NCI-H345 treated with DMSO at 0.1 percent for 48 hours (cell line): ENCODE measurements at regions not wholly inside any gene's neighbourhood (a gene's known extent, or its start where the extent isn't known, plus 50 kb on each side); places are given as distances from the start of the nearest gene placed in this dataset.
"Not testable (repeated sequence)": the region's sequence is repeated elsewhere in the genome, so short reads cannot be mapped to it uniquely, and the experiment has no call there.

Experiments used
- DNase-seq: peaks from one replicate; lab custom pipeline; 2025; ENCODE audit not compliant: unreplicated experiment; lab: John Stamatoyannopoulos, UW

DNA sequence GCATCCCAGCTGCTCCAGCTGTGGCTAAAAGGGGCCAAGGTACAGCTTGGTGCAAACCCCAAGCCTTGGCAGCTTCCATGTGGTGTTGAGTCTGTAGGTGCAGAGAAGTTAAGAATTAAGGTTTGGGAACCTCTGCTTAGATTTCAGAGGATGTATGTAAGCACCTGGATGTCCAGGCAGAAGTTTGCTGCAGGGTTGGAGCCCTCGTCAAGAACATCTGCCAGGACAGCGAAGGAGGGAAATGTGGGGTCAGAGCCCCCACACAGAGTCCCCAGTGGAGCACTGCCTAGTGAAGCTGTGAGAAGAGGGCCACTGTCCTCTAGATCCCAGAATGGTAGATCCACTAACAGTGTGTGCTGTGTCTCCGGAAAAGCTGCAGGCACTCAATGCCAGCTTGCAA lies 236.2 kb upstream of the ADRA1B start:
- DNase-seq, result no peak

DNA sequence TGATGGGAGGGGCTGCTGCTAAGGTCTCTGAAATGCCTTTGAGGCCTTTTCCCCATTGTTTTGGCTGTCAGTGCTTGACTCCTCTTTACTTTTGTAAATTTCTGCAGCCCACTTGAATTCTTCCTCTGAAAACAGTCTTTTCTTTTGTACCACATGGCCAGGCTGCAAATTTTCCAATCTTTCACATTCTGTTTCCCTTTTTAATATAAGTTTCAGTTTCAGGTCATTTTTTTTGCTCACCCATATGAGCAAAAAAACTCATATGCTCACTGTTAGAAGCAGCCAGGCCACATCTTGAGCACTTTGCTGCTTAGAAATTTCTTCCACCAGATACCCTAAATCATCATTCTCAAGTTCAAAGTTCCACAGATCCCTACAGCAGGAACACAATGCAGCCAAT lies 234.6 kb upstream of the ADRA1B start:
- DNase-seq, result no peak

DNA sequence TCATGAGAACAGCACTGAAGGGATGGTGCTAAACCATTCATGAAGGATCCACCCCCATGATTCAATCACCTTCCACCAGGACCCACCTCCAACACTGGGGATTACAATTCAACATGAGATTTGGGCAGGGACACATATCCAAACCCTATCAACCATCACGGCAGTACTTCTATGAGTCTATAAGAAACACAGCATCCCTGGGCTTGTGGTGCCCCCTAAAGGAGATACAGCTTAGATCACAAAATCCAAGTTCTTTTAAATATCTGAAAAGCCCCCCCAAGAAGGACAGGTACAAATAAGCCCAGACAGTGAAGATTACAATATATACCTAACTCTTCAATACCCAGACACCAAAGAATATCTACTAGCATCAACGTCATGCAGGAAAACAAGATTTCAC lies 233.7 kb upstream of the ADRA1B start:
- DNase-seq, result no peak

DNA sequence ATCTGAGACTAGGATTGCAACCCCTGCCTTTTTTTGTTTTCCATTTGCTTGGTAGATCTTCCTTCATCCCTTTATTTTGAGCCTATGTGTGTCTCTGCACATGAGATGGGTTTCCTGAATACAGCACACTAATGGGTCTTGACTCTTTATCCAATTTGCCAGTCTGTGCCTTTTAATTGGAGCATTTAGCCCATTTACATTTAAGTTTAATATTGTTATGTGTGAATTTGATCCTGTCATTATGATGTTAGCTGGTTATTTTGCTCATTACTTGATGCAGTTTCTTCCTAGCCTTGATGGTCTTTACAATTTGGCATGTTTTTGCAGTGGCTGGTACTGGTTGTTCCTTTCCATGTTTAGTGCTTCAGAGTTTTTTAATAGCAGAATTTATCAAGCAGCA lies 228.4 kb upstream of the ADRA1B start:
- DNase-seq, result not testable (repeated sequence)

DNA sequence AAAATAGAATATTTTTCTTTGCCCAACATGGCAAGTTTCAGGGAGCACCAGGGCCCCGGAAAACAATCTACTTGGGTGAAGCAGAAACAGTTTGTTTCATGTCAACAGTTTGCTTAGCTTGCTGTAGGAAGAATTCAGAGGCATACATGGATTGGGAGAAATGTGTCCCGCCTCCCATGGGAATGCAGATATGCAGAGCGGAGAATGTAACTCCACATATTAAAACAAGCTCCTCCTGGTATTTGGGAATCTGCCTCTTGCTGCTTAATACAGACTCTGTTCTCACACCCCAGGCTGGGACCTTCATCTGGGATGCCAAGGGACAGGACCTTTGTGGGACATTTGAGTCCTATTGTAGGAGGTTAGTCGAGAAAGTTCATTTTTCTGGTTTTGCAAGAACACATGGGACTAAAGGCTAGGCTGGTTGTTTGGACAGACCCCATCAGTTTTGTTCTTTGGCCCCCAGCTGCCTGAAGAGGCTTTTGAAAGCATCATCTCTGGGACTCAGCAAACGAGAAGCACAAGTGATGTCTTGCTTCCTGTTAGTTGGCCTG lies 220.5 kb upstream of the ADRA1B start:
- DNase-seq, result no peak

DNA sequence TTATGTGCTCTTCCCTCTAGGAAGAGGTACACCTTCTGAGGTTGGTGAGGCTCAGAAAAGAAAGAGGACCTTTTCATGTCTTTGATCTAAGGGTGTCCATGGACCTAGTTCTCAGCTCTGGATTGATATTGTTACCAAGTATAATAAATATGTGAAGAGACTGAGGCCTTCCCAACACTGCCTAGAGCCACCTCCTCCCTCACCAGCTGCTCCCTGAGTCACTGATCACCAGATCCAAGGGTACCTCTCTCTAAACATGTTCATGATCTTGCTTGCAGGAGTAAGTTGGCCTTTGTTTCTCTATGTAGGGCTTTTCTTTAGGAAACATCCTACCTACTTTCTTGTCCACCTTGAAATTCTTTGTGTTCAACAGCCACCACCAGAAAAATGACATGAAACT lies 218.8 kb upstream of the ADRA1B start:
- DNase-seq, result no peak

DNA sequence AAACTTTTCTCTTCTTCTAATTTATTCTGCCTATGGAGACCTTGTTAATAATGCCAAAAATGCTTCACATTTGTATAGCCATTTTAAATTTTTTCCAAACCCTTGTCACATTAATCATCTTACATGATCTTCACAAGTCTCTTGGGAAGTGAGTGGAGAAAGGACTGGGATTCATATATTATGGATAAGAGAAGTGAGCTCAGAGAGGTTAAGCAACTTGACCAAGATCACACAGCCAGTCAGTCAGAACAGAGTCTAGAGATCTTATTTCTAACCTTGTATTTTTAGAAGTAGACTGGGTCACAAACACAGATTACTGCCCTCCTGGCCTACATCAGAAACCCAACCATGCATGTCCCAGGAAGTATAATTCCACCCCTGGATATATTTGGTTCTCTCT lies 218.0 kb upstream of the ADRA1B start:
- no peak for DNase-seq

DNA sequence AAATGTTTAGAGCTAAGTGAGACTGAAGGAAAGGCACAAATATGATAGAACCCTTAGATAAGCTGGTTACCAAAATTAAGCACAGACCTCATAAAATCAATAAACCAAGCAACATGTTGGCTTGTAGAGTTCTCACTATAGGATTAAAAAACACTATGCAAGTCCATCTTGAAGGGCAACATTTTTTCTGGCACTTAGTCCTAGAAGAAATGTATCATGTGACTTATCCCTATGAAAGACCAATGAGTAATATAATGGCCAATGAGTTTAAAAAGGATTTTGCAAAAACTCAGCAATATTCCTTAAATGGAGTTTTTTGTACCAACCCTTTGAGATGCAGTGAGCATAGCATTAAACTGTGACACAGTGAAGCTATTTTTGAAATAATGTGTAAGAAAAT lies 216.3 kb upstream of the ADRA1B start:
- no peak for DNase-seq

DNA sequence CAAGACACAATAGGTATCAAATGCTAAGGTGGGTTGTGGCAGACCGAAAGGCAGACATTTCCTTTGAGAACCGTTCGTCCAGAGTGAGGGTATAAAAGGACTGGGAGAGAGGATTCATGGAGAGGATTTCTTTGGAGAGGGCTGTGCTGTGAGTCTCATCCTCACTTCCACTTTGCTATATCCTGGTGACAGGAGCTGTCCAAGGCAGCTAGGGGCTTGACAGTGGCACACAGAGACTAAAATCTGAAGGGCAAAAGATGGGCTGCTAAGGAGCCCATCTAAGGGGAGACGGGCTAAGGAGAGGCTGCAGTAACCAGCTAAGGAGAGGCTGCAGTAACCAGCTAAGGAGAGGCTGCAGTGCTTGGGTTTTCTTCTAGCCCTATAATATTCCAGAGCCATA lies 214.0 kb upstream of the ADRA1B start:
- DNase-seq, result no peak

DNA sequence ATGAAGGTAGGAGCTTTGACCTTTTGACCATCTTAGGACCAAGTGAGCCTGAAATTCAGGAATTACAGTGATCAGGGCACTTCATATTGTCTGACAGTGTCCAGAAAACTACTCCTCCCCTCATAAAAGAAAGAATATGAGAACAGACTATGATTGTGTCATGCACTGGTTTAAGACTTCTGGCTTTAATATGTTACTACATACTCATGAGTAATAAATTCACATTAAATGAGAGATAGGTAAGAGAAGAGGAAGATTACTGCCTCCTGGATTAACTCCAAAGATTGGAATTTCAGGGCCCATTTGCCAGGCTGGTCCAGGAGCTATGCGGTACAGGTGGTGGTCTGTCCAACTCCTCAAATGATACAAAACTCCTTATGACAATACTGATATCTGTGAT lies 213.5 kb upstream of the ADRA1B start:
- DNase-seq, result no peak

DNA sequence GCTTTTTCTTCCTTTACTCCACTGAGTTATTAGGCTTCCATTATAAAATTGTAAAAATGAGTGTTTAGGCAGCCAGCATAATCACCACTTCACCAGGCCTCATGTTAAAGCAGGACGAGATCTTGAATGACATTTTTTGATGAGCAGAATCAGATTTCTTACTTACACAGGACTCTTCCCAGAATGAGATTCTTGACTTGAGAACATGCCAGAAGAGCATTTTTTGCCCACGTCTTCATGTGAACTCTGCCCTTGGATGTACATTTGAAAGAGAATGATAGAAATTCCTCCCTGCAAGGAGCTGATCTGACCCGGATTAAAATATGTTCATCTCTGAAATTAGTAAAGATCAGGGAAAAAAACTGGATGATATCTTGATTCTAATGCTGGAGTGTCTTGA lies 212.1 kb upstream of the ADRA1B start:
- no peak for DNase-seq

DNA sequence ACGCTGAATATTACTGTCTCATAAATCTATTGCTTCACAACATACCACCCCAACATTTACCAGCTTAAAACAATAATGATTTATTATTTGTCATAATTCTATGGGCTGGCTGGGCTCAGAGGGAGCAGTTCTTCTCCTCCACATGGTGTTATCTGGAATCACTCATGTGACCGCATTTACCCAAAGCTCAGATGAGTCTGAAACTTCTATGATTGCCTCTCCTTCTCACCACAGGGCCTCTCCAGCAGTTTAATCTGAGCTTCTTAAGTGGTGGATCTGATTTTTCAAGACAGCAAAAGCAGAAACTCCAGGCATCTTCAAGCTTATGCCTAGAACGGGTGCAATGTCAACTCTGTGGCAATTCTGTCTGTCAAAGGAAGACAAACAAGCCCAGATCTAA lies 210.3 kb upstream of the ADRA1B start:
- DNase-seq, result no peak

DNA sequence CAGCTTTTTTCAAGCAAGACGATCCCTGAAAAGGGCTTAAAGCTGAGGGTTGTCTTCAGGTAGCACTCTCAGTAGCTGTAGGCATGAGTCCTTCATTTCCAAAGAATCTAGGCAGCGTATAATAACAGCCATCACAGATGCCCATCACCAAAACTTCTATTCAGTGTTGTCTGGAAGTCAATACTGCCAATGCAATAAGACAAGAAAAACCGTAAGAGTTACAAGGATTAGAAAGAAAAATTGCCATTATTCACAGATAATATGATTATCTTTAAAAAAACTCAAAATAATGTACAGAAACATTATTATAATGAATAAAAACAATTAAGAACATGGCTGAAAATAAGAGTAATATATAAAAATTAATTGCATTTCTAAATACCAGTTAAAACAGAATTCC lies 208.2 kb upstream of the ADRA1B start:
- no peak for DNase-seq

DNA sequence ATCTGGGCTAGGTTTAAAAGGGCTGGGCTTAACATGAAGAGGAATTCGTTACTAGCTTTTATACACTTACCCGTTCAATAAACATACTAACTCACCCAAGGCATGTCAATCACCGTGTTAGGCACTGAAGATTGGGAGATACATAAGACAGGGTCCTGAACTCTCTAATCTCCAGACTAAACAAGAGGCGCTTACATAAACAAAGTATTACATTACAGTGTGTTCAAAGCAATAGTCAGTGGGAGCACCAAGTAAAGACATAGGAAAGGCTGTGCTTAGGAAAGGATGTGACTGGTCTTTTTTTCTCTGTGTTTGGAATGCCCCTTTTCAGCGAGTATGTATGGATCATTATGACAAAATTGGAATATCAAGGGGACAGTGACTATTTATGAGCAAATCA lies 203.6 kb upstream of the ADRA1B start:
- no peak for DNase-seq

DNA sequence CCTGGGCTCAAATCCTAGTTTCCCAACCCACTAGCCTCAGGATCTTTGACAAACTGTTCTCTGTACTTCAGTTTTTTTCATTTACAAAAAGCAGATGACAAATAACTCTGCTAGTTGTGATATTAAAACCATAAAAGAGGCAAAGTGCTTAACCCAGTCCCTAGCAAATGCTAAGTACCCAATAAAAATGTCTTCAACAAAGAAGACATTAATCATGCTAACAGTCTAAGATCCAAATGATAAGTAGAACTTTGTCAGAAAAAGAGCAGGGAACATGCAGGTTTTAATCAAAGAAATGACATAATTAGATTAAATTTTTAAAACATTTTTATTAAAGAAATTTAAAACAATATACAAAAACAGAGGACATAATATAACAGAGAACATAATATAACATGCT lies 203.0 kb upstream of the ADRA1B start:
- no peak for DNase-seq

DNA sequence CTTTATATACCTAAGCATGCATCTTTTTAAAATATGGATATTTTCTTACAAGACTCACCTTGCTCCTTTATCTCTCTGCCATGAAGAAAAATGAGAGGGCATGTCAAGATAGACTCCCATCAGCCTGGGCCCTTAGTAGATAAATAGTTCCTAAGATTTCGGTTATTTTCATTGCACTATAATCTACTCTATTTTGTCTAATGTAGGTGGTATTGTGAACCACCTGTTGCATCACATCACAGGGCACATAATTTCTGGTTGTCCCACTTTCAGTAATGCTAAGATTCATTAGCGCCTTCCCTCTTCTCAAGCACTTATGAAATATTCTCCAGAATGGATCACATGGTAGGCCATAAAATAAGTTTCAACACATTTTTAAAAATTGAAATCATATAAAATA lies 202.5 kb upstream of the ADRA1B start:
- DNase-seq, result no peak

DNA sequence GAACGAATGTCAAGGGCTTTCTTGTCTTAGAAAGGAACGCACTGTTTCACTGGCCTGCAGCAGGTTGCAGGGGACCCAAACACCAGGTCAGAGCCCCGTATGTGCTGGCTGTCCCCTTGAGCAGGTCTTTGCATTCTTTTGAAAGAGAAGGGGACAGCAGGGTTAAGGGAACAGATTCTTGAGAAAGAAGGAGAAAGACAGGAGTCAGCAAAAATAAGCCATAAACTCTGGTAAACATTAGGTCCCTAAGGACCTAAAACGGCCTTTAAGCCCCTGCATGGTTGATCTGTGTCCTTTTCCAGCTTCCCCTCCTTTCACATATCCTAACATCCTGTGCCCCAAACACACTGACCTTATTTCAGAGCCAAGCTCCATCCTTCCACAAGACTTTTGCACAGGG lies 190.8 kb upstream of the ADRA1B start:
- no peak for DNase-seq

DNA sequence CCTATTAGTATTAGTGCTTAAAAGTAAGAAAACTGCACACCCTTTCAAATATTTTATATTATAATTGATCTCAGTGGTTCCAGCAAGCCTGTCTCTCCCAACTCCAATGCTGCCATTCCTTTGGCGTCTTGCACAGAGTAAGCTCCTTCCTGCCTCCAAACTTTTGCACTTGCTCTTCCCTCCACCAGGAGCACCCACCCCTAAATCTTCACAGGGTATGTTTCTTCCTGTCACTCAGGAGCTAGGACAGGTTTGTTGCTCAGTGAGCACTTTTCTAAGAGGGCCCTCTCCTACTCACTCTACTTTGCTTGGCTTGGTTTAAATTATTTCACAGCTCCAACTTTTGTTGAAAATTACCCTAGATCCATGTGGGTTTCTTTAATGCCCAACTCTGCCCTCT lies 189.1 kb upstream of the ADRA1B start:
- DNase-seq, result no peak

DNA sequence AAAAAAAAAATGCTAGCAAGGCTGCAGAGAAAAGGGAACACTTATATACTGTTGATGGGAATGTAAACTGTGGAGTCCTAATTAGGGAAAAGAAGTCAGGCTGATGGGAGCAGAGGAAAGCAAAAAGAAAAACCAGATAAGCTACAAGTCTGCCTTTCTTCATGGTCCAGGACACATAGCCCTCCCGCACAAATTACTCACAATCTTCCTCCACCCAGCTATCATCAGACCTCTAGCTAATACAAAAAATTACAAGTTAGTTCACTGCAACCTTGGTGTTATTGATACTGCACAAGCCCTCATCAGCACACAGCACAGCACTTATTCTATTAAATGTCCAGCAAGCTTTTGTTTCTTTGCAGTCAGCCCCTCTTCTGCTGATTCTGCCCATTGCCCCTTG lies 186.0 kb upstream of the ADRA1B start:
- DNase-seq, result no peak

DNA sequence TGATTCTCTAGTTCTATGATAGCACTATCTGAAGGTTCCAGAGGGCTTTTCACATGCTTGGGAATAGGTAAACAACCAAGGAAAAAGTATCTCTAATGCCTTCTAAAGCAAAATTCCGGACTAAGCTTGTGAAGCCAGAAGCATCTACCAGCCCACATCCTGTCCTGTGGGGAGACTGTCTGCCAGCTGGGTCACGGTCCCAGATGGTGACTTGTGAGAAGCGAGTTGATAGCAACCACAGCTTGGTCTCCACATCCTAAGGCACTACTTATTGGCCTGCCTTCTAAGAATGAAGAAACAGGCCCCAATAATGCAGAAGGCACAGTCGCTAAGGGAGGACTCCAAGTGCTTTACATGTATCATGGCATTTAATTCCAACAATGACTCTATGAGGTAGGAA lies 184.1 kb upstream of the ADRA1B start:
- no peak for DNase-seq

DNA sequence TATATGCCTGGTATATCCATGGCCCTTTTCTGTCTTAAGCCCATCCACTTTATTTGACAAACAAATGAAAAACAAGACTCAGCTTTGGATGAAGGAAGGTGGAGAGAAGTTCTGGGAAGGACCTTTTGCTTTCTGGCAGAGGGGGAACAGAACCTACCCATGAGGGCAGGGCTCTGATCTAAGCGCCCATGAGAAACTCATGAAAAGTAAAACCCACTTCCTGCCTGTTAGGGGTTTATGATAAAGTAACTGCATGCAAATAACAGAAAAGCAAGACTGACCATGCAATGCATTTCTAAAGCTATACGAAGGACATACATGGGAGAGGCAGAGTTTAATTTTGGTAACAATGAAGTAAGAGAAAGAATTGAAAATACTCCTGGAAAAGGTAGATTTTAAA lies 181.9 kb upstream of the ADRA1B start:
- DNase-seq, result no peak

DNA sequence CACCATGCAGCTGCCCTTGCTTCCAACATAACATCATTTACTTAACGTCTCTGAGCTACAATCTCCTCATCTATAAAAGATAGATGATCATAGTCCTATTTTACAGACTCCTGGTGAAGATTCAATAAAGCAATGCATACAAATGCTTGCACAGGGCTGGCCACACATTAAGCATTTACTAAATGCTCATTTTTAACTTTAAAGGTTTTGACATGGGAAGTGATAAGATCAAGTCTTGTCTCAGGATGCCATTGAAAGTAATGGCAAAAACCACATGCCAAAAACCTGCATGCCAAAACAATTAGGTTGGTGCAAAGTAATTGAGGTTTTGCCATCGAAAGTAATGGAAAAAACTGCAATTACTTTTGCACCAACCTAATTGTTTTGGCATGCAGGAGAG lies 181.2 kb upstream of the ADRA1B start:
- no peak for DNase-seq

DNA sequence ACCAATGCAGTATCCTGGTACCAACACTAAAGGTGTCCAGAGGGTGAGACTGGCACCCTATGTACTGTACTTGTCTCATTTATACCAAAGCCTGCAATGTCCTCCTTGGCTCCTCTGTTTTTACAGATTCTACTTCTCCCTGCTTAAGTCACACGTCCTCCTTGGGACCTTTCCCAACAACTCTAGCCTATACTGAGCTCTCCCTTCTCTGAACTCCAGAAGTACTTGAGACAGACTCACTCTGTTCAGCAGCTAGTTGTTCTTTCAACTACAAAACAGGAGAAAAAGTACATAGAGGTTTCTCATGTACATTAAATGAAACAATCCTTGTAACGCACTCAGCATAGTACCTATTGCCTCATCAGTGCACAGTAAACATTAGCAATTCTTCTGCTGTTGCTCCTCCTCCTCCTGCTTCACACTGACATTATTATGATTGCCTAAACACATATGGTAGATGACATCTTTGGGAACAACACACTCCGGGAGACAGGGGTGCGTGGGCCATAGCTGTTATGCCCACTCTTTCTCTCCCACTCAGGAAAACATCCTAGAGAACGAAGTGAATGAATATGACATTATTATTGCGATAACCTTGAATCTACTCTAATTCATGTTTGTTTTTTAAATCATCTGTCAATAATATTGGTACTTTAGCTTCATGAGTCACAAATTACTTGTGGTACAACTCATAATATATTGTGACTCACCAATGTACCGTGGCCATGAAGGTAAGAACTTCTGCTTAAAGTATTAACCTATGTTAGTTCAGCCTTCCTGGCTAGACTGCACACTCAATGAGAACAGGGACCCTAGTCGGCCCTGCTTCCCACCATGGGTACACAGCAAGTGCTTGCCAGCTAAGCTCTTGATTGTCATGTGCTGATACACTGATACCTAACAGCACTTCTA lies 180.3 kb upstream of the ADRA1B start:
- DNase-seq, result no peak
